ENCODE measurements at regions not wholly inside any gene's neighbourhood (a gene's known extent, or its start where the extent isn't known, plus 50 kb on each side); places are given as distances from the start of the nearest gene placed in this dataset.

- no peak for ATAC-seq
Observed at GRCh38 chr9:130782886-130783530, 52.0 kb upstream of the ABL1 start.

DNA sequence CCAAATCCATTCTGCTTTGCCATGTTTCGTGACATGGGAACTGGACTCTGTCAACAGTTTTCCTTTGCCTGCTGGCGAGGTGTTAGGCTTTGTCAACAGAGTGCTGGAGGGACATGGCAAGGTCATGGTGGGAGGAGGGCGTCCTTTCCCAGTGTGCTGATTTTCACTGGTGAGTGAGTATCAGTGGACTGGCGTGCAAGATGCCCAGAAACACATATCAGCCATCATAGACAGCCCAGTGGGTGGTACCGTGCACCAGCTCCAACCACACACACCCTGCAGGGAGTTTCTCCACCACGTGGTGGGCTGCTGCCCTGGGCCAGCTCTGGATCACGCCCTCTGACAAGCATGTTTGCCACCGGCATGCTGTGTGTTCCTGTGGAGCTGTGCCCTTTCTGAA lies 50.0 kb upstream of the ABL1 start:
- no peak for ATAC-seq

All from esophagus mucosa (tissue), 1 donor.